Spleen (tissue), 11 donors: ENCODE measurements at regions not wholly inside any gene's neighbourhood (a gene's known extent, or its start where the extent isn't known, plus 50 kb on each side); places are given as distances from the start of the nearest gene placed in this dataset.

ENCODE experiments used
- DNase-seq: peaks from one replicate; pipeline ENCODE4 v3.0.0-alpha.2; 2020
- H3K27ac ChIP-seq, 8 donors: fragments of 200-600 bp; sonication (generic) in 7 of 8; 1 replicate in 4 of 8; 2 replicates in 4 of 8; pipeline versions ENCODE4 v1.5.0 to v1.8.0; 2016 to 2021; ENCODE audit warnings: inconsistent platforms in 4 of 8, mild to moderate bottlenecking in 4 of 8, moderate library complexity in 1 of 8
- H3K27me3 ChIP-seq, 7 donors: fragments of 200-600 bp; sonication (generic) in 6 of 7; replicated peaks in 1 of 7; 1 replicate in 4 of 7; 2 replicates in 3 of 7; pipeline versions ENCODE4 v1.5.0 to v1.8.0; 2016 to 2021; ENCODE audit warnings: inconsistent platforms in 3 of 7, mild to moderate bottlenecking in 1 of 7
- H3K36me3 ChIP-seq, 6 donors: fragments of 200-600 bp; sonication (generic) in 5 of 6; 1 replicate in 4 of 6; 2 replicates in 2 of 6; pipeline versions ENCODE4 v1.5.0 to v1.8.0; 2016 to 2021; ENCODE audit warnings: inconsistent platforms in 2 of 6
- H3K4me1 ChIP-seq, 6 donors: fragments of 200-600 bp; sonication (generic) in 5 of 6; 1 replicate in 3 of 6; 2 replicates in 3 of 6; pipeline versions ENCODE4 v1.5.0 to v1.8.0; 2016 to 2021; ENCODE audit warnings: inconsistent platforms in 3 of 6
- H3K4me3 ChIP-seq, 8 donors: fragments of 200-600 bp; sonication (generic) in 7 of 8; 1 replicate in 4 of 8; 2 replicates in 4 of 8; pipeline versions ENCODE4 v1.5.0 to v1.8.0; 2016 to 2021; ENCODE audit warnings: inconsistent platforms in 4 of 8, mild to moderate bottlenecking in 4 of 8, moderate library complexity in 2 of 8
- H3K9me3 ChIP-seq, 8 donors: fragments of 200-600 bp; sonication (generic) in 7 of 8; 1 replicate in 4 of 8; 2 replicates in 4 of 8; pipeline versions ENCODE4 v1.5.0 to v1.8.0; 2016 to 2021; ENCODE audit warnings: inconsistent platforms in 4 of 8
- POLR2A ChIP-seq, 3 donors: fragments of 450-650 bp; IDR thresholded peaks; one replicate each; pipeline ENCODE4 v1.5.1; 2017; ENCODE audit warnings: antibody characterized with exemption in 3 of 3, mild to moderate bottlenecking in 1 of 3
- POLR2AphosphoS5 ChIP-seq, 3 donors: sonication (generic); formaldehyde crosslinking; IDR thresholded peaks; one replicate each; pipeline ENCODE4 v1.5.1; 2017; ENCODE audit warnings: antibody characterized with exemption in 3 of 3
- WGBS, 5 donors: extraction: QIAGEN DNeasy Blood & Tissue Kit in 3 of 5; methylation state at CpG; one replicate each; pipeline versions ENCODE4 v1.1.5 to v1.1.7; 2013 to 2018; 5-methylcytosine and 5-hydroxymethylcytosine counted together
- intact Hi-C: fragments of 100-400 bp; cut with DNase I; formaldehyde crosslinking; loops from one replicate; pipeline ENCODE4 v1.15.0; 2023; ENCODE audit warnings: low total_unique reads
- TF ChIP-seq, protein P1 (sequence below), 11 experiments: fragments of 200-600 bp in 7 of 11; fragments of 450-650 bp in 4 of 11; sonication (generic) in 4 of 11; IDR thresholded peaks in 8 of 11; conservative IDR thresholded peaks in 3 of 11; 1 replicate in 7 of 11; 2 replicates in 4 of 11; pipeline versions ENCODE4 v1.4.0 to v1.8.0; 2016 to 2021; ENCODE audit warnings: antibody characterized with exemption in 11 of 11, inconsistent platforms in 4 of 11, mild to moderate bottlenecking in 1 of 11
- donor health status: healthy with polysubstance abuse.
- donor health status: DM: no; HTN: no; CAD: no; lungs with moderate emphysema.
- donor health status: DM: no; HTN: no; CAD: no.
- donor health status: Bipolar disorder and iron deficiency.
- donor health status: healthy.
- donor health status: DM: no; HTN: no; CAD: no.
- donor health status: DM: yes; HTN: yes; CAD: no.

GRCh38 chr4:84243685-84244084 lies 255.4 kb downstream of the NKX6-1 start:
- TF ChIP-seq POLR2A (IDR thresholded peaks at IDR 0.05) (no peak), POLR2AphosphoS5 (IDR thresholded peaks at IDR 0.05) (no peak)
- TF ChIP-seq, protein P1, sequence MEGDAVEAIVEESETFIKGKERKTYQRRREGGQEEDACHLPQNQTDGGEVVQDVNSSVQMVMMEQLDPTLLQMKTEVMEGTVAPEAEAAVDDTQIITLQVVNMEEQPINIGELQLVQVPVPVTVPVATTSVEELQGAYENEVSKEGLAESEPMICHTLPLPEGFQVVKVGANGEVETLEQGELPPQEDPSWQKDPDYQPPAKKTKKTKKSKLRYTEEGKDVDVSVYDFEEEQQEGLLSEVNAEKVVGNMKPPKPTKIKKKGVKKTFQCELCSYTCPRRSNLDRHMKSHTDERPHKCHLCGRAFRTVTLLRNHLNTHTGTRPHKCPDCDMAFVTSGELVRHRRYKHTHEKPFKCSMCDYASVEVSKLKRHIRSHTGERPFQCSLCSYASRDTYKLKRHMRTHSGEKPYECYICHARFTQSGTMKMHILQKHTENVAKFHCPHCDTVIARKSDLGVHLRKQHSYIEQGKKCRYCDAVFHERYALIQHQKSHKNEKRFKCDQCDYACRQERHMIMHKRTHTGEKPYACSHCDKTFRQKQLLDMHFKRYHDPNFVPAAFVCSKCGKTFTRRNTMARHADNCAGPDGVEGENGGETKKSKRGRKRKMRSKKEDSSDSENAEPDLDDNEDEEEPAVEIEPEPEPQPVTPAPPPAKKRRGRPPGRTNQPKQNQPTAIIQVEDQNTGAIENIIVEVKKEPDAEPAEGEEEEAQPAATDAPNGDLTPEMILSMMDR (IDR thresholded peaks at IDR 0.05 in 8 of 11, conservative IDR thresholded peaks at IDR 0.05 in 3 of 11), result no peak
- H3K27ac ChIP-seq, result no peak overlapping the region
- no peaks in the 10 kb centered on the region for H3K4me1 ChIP-seq
- no peak overlapping the region for H3K4me3 ChIP-seq
- H3K9me3 ChIP-seq, result peaks cover 0 to 15% (median 0%) of the 10 kb centered on the region in 8 donors
- intact Hi-C loops, result no loop called here
- H3K36me3 ChIP-seq, result no peaks in the 10 kb centered on the region
- H3K27me3 ChIP-seq, result no peaks in the 10 kb centered on the region
- WGBS, 5 donors, result 90 to 96% (median 93%) methylated on average over 14 of the region's 14 CpGs
- DNase-seq, result peak; percentile 64

DNA sequence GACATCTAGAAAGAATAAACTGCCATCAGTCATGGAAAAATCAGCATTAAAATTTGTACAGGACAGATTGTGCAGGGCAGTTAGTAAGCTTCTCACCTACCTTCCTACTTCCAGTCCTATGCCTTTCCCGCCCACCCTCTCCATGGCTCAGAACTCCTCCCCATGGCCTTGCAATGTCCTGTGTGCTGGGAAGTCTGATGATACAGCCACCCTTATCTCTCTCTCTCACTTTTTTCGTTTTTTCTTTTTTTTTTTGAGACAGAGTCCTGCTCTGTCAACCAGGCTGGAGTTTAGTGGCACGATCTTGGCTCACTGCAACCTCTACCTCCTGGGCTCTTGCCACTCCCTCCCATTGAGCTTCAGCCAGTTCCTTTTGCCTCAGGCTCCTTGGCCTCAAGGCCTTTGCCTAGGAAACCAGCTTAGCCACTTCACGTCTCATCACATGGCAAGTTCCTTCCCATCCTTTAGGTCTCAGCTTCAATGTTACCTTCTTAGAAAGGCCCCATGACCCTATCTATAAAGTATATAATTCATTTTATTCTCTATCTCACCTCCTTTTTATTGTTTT lies 259.7 kb downstream of the NKX6-1 start:
- no peak for DNase-seq
- intact Hi-C loops, result no loop called here
- Histone ChIP-seq H3K4me3 (no peak overlapping the region), H3K36me3 (no peaks in the 10 kb centered on the region), H3K27ac (no peak overlapping the region), H3K27me3 (no peaks in the 10 kb centered on the region), H3K4me1 (no peaks in the 10 kb centered on the region), H3K9me3 (peaks cover 0 to 27% (median 6%) of the 10 kb centered on the region in 8 donors)
- TF ChIP-seq, protein P1 (IDR thresholded peaks at IDR 0.05 in 8 of 11, conservative IDR thresholded peaks at IDR 0.05 in 3 of 11), result no peak
- TF ChIP-seq POLR2AphosphoS5 (IDR thresholded peaks at IDR 0.05), result no peak
- no peak for TF ChIP-seq POLR2A (IDR thresholded peaks at IDR 0.05)
- WGBS, 5 donors, result 50 to 63% (median 59%) methylated on average over 4 of the region's 4 CpGs

DNA sequence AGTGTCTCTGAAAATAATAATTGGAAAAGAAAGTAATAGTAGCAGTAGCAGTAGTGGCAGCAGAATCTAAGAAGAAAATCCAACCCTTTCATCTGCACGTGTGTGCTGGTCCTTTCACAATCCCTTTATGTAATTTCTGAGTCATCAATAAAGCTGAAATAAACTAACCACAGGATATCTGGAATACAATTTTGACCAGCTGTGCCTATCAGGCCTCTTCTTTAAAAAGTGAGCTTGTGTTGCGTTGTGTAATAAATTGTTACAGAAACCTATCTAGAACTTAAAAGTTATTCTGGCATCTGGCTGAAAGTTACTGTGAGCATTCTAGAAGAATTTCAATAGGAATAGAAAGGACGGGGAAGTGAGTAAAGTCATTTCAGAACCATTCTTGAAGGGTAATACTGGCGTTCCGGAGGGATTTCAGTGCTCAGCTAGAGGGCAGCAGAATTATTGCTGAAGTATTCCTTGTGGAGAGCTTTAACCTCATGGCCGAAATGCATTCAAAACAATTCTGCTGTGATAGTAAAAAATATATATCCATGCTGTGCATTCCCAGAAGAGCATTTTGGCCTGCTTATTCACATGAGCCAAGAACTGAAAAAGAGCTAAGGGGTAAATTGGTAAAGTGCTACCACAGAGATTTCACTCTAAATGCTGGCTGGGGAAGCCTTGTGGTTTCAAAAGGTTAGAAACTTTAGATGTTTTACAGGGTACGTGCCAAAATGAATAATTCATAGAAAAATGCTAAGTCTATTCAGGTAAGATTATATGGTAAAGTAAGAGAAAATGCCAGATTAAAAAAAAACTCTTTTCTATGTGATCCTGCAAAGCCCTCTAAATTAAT lies 260.6 kb downstream of the NKX6-1 start:
- TF ChIP-seq POLR2A (IDR thresholded peaks at IDR 0.05), result no peak
- TF ChIP-seq, protein P1 (IDR thresholded peaks at IDR 0.05 in 8 of 11, conservative IDR thresholded peaks at IDR 0.05 in 3 of 11), result no peak
- TF ChIP-seq POLR2AphosphoS5 (IDR thresholded peaks at IDR 0.05), result no peak
- 56 to 73% (median 67%) methylated on average over 7 of the region's 7 CpGs for WGBS, 5 donors

GRCh38 chr4:84237008-84237407 lies 262.1 kb downstream of the NKX6-1 start:
- Histone ChIP-seq H3K4me1 (no peaks in the 10 kb centered on the region), H3K36me3 (no peaks in the 10 kb centered on the region), H3K9me3 (peaks cover 0 to 18% (median 6%) of the 10 kb centered on the region in 8 donors), H3K4me3 (no peak overlapping the region), H3K27ac (no peak overlapping the region), H3K27me3 (no peaks in the 10 kb centered on the region)
- TF ChIP-seq, protein P1 (IDR thresholded peaks at IDR 0.05 in 8 of 11, conservative IDR thresholded peaks at IDR 0.05 in 3 of 11), result no peak
- TF ChIP-seq POLR2AphosphoS5 (IDR thresholded peaks at IDR 0.05) (no peak), POLR2A (IDR thresholded peaks at IDR 0.05) (no peak)
- intact Hi-C loops, result no loop called here
- DNase-seq, result no peak
- 68 to 81% (median 73%) methylated on average over 4 of the region's 4 CpGs for WGBS, 5 donors

More for the DNA sequence above, 260.6 kb downstream of the NKX6-1 start:
- DNase-seq, result no peak
- intact Hi-C loops, result no loop called here
- Histone ChIP-seq H3K4me1 (no peaks in the 10 kb centered on the region), H3K9me3 (peaks cover 0 to 18% (median 6%) of the 10 kb centered on the region in 8 donors), H3K36me3 (no peaks in the 10 kb centered on the region), H3K27me3 (no peaks in the 10 kb centered on the region), H3K27ac (no peak overlapping the region), H3K4me3 (no peak overlapping the region)
